Suppressor macrophage treated with lipopolysaccharide for 1 hour (primary cell): ENCODE measurements at regions not wholly inside any gene's neighbourhood (a gene's known extent, or its start where the extent isn't known, plus 50 kb on each side); places are given as distances from the start of the nearest gene placed in this dataset.

ENCODE experiments used
- DNase-seq, 3 donors: peaks; one replicate each; pipeline ENCODE4 v3.0.0-alpha.2; 2020 to 2022

GRCh38 chr9:103660830-103661229, 433.3 kb upstream of the SMC2 start:
- DNase-seq = no peak

- DNase-seq = no peak
Observed at GRCh38 chr9:103661663-103662062, 432.4 kb upstream of the SMC2 start.

GRCh38 chr9:103669296-103669695, 424.8 kb upstream of the SMC2 start:
- DNase-seq = no peak

- DNase-seq = no peak
Observed at GRCh38 chr9:103674271-103674670, 419.8 kb upstream of the SMC2 start.

- no peak for DNase-seq
Observed at GRCh38 chr9:103680581-103680980, 413.5 kb upstream of the SMC2 start.

- DNase-seq = no peak
Observed at GRCh38 chr9:103681435-103681834, 412.7 kb upstream of the SMC2 start.

- no peak for DNase-seq
Observed at GRCh38 chr9:103700195-103700962, 393.7 kb upstream of the SMC2 start.

- DNase-seq = no peak
Observed at GRCh38 chr9:103702572-103702971, 391.5 kb upstream of the SMC2 start.

GRCh38 chr9:103707181-103707580, 386.9 kb upstream of the SMC2 start:
- DNase-seq = no peak

GRCh38 chr9:103709366-103709765, 384.7 kb upstream of the SMC2 start:
- no peak for DNase-seq

- DNase-seq = no peak
Observed at GRCh38 chr9:103713631-103714030, 380.5 kb upstream of the SMC2 start.

GRCh38 chr9:103714992-103715391, 379.1 kb upstream of the SMC2 start:
- no peak for DNase-seq

- DNase-seq = no peak
Observed at GRCh38 chr9:103721056-103721455, 373.1 kb upstream of the SMC2 start.

GRCh38 chr9:103730866-103731265, 363.2 kb upstream of the SMC2 start:
- DNase-seq = no peak

- no peak for DNase-seq
Observed at GRCh38 chr9:103731541-103731940, 362.6 kb upstream of the SMC2 start.

GRCh38 chr9:103734471-103734870, 359.6 kb upstream of the SMC2 start:
- DNase-seq = no peak

- no peak for DNase-seq
Observed at GRCh38 chr9:103755441-103755840, 338.7 kb upstream of the SMC2 start.

GRCh38 chr9:103755986-103756385, 338.1 kb upstream of the SMC2 start:
- no peak for DNase-seq

GRCh38 chr9:103757062-103757461, 337.0 kb upstream of the SMC2 start:
- no peak for DNase-seq

- DNase-seq = no peak
Observed at GRCh38 chr9:103761466-103761865, 332.6 kb upstream of the SMC2 start.

GRCh38 chr9:103789686-103790085, 304.4 kb upstream of the SMC2 start:
- peak in 2 of 3 donors; percentile 6 to 12 for DNase-seq

- DNase-seq = peak; percentile 22 to 58 (median 23)
Observed at GRCh38 chr9:103798620-103799019, 295.5 kb upstream of the SMC2 start.

GRCh38 chr9:103799959-103800358, 294.1 kb upstream of the SMC2 start:
- no peak for DNase-seq

GRCh38 chr9:103802068-103802467, 292.0 kb upstream of the SMC2 start:
- no peak for DNase-seq

GRCh38 chr9:103803245-103803644, 290.9 kb upstream of the SMC2 start:
- DNase-seq = no peak
